ENCODE measurements at regions not wholly inside any gene's neighbourhood (a gene's known extent, or its start where the extent isn't known, plus 50 kb on each side); places are given as distances from the start of the nearest gene placed in this dataset.

- Histone ChIP-seq H2BK12ac (ENCODE audit: low read depth, low read length) (peak overlapping the region; percentile 85; the same call in 1 of the 2 replicates), H4K5ac (ENCODE audit: insufficient read length, low read depth, low read length) (no peak overlapping the region), H3K4ac (replicated peaks; ENCODE audit: insufficient read length, low read depth, low read length) (no peak overlapping the region), H3K9ac (replicated peaks in 1 of 4; ENCODE audit: extremely low read depth in 1 of 4, low read depth in 3 of 4, low read length in 3 of 4) (no peak overlapping the region; a peak in 1 of 7 replicates), H3K79me1 (ENCODE audit: low read depth, low read length) (no peaks in the 10 kb centered on the region), H4K8ac (ENCODE audit: extremely low read depth, insufficient read depth, low read length) (peak overlapping the region; percentile 86), H2AFZ (ENCODE audit: low read length) (peak overlapping the region; percentile 83), H2BK20ac (ENCODE audit: low read length) (no peak overlapping the region; the same call in 1 of the 2 replicates), H4K20me1 (replicated peaks in 1 of 2; ENCODE audit: control insufficient read depth in 1 of 2, insufficient read depth in 2 of 2, low read length in 2 of 2) (no peaks in the 10 kb centered on the region), H3K14ac (ENCODE audit: insufficient read length) (no peak overlapping the region), H4K91ac (replicated peaks; ENCODE audit: insufficient read length, low read length) (no peak overlapping the region), H3K4me1 (replicated peaks in 1 of 4; ENCODE audit: control insufficient read depth in 3 of 4, insufficient read depth in 4 of 4, low read length in 3 of 4) (peaks cover 4 to 8% (median 5%) of the 10 kb centered on the region in 4 experiments; a peak in 6 of 7 replicates), H3K79me2 (ENCODE audit: control insufficient read depth in 1 of 2, insufficient read depth in 2 of 2, low read length in 2 of 2) (no peaks in the 10 kb centered on the region), H2BK5ac (ENCODE audit: low read depth, low read length) (no peak overlapping the region), H3K23ac (ENCODE audit: insufficient read length) (no peak overlapping the region), H3K36me3 (ENCODE audit: control insufficient read depth in 2 of 4, insufficient read depth in 4 of 4, low read length in 3 of 4) (no peaks in the 10 kb centered on the region), H3K56ac (replicated peaks; ENCODE audit: insufficient read length, low read depth, low read length) (peak overlapping the region; percentile 18), H3K27ac (ENCODE audit: low read depth, low read length) (no peak overlapping the region), H3K27me3 (replicated peaks in 1 of 4; ENCODE audit: control insufficient read depth in 3 of 4, extremely low read depth in 1 of 4, insufficient read depth in 3 of 4, low read length in 3 of 4) (peaks cover 15 to 36% (median 29%) of the 10 kb centered on the region in 4 experiments; a peak in 6 of 7 replicates), H3K18ac (ENCODE audit: extremely low read depth, low read length) (peak overlapping the region; percentile 43; the same call in 1 of the 2 replicates), H2BK120ac (replicated peaks; ENCODE audit: low read depth, low read length) (no peak overlapping the region), H3K9me3 (ENCODE audit: insufficient read depth in 2 of 2, low read depth in 1 of 2, low read length in 1 of 2) (no peaks in the 10 kb centered on the region; a peak in 1 of 4 replicates), H3K4me2 (ENCODE audit: insufficient read depth in 1 of 2, low read depth in 2 of 2, low read length in 2 of 2) (peak overlapping the region; percentile 97 to 100), H3K4me3 (ENCODE audit: extremely low read depth in 1 of 4, insufficient read depth in 2 of 4, low read depth in 3 of 4, low read length in 4 of 4) (peak overlapping the region; percentile 35 to 71 (median 60)), H2BK15ac (ENCODE audit: low read length) (no peak overlapping the region), H3K23me2 (ENCODE audit: low read depth, low read length) (peaks cover 20% of the 10 kb centered on the region), H2AK5ac (ENCODE audit: low read depth, low read length) (no peak overlapping the region)
- WGBS, 2 experiments (ENCODE audit: extremely low coverage in 1 of 2, insufficient coverage in 1 of 2, insufficient read length in 1 of 2, insufficient replicate concordance in 2 of 2, low coverage in 1 of 2, low lambda C conversion rate in 2 of 2, missing lambda C conversion rate in 1 of 2), result 3% methylated on average over 40 of the region's 41 CpGs; no CpG with 5 or more reads in 1 of the 2 experiments
- POLR2A ChIA-PET (ENCODE audit: partially characterized antibody), result interaction anchor here (0.6 kb wide), 1 partner anchor 77 kb away, joined by 3 read pairs; no protein-coding TSS in a partner anchor
- CTCF ChIA-PET (ENCODE audit: partially characterized antibody), result interaction anchor here (0.9 to 3.0 kb wide), 8 partner anchors 11 to 426 kb away, joined by 3 to 16 read pairs (median 5); no protein-coding TSS in a partner anchor
- DNase-seq (ENCODE audit: low read depth in 1 of 2, low spot score in 2 of 2) (peak in 1 of 2 experiments; percentile 71), FAIRE-seq (no peak)
- TF ChIP-seq EP300 (IDR thresholded peaks at IDR 0.05; ENCODE audit: borderline replicate concordance in 1 of 2, low read depth in 2 of 2, low read length in 2 of 2), result no peak
- TF ChIP-seq SUZ12 (IDR thresholded peaks at IDR 0.05; ENCODE audit: low read length), result peak; percentile 91
- TF ChIP-seq EZH2 (IDR thresholded peaks at IDR 0.05; ENCODE audit: low read depth, low read length, severe bottlenecking), result peak; percentile 90
- TF ChIP-seq RNF2 (IDR thresholded peaks at IDR 0.05; ENCODE audit: borderline replicate concordance, low read depth, low read length, missing control alignments, poor library complexity, severe bottlenecking), result peak; percentile 47
- TF ChIP-seq KDM4A (IDR thresholded peaks at IDR 0.05; ENCODE audit: low read depth, low read length, severe bottlenecking), result peak; percentile 65
Observed at GRCh38 chr12:62191491-62192179, 68.6 kb upstream of the USP15 start.
